GM23338 (cell line): ENCODE measurements at regions not wholly inside any gene's neighbourhood (a gene's known extent, or its start where the extent isn't known, plus 50 kb on each side); places are given as distances from the start of the nearest gene placed in this dataset.

Source experiments
- ATAC-seq: fragments of 200-7000 bp; cut with Tn5 transposase; 3 replicates; pipeline ENCODE4 v1.9.1; 2020
- DNase-seq: peaks from one replicate; pipeline ENCODE4 v3.0.0-alpha.2; 2015; ENCODE audit warnings: low spot score
- H2AFZ ChIP-seq: fragments of 200-600 bp; sonication (generic); 2 replicates; pipeline ENCODE4 v1.8.0; 2016; ENCODE audit warnings: antibody characterized with exemption, mild to moderate bottlenecking, moderate library complexity
- H3F3A ChIP-seq: fragments of 200-600 bp; sonication (generic); replicated peaks from 2 replicates; pipeline ENCODE4 v1.8.0; 2017; ENCODE audit warnings: antibody characterized with exemption, mixed run types, low read depth
- H3K27ac ChIP-seq: fragments of 200-600 bp; sonication (generic); 2 replicates; pipeline ENCODE4 v1.6.1; 2016; ENCODE audit warnings: low read depth
- H3K27me3 ChIP-seq: fragments of 200-600 bp; sonication (generic); 2 replicates; pipeline ENCODE4 v1.8.0; 2016; ENCODE audit warnings: mild to moderate bottlenecking, mixed run types, moderate library complexity; ENCODE audit not compliant: insufficient read depth
- H3K36me3 ChIP-seq: fragments of 200-600 bp; sonication (generic); 2 replicates; pipeline ENCODE4 v1.8.0; 2016; ENCODE audit warnings: mild to moderate bottlenecking; ENCODE audit not compliant: insufficient read depth
- H3K4me1 ChIP-seq: fragments of 200-600 bp; sonication (generic); 2 replicates; pipeline ENCODE4 v1.8.0; 2016; ENCODE audit warnings: mild to moderate bottlenecking, moderate library complexity; ENCODE audit not compliant: insufficient read depth
- H3K4me2 ChIP-seq: fragments of 200-600 bp; sonication (generic); 2 replicates; pipeline ENCODE4 v1.7.1; 2017; ENCODE audit warnings: mixed run types
- H3K4me3 ChIP-seq: fragments of 200-600 bp; sonication (generic); 2 replicates; pipeline ENCODE4 v1.6.1; 2016; ENCODE audit warnings: mixed run types
- H3K79me2 ChIP-seq: fragments of 200-600 bp; sonication (generic); replicated peaks from 2 replicates; pipeline ENCODE4 v1.8.0; 2017; ENCODE audit warnings: mild to moderate bottlenecking; ENCODE audit not compliant: insufficient read depth
- H3K9me2 ChIP-seq: fragments of 200-600 bp; sonication (generic); 2 replicates; pipeline ENCODE4 v1.8.0; 2017; ENCODE audit not compliant: insufficient read depth
- H4K20me1 ChIP-seq: fragments of 200-600 bp; sonication (generic); replicated peaks from 2 replicates; pipeline ENCODE4 v1.8.0; 2017; ENCODE audit warnings: mild to moderate bottlenecking; ENCODE audit not compliant: insufficient read depth
- H3K27ac Mint-ChIP-seq: 2 replicates; pipeline ENCODE4 v1.8.0; 2020; ENCODE audit warnings: inconsistent platforms, mild to moderate bottlenecking, moderate library complexity, mixed read lengths
- H3K27me3 Mint-ChIP-seq: 3 replicates; pipeline ENCODE4 v1.8.0; 2022; ENCODE audit warnings: low read depth, mild to moderate bottlenecking, moderate library complexity, mixed read lengths, inconsistent platforms; ENCODE audit not compliant: insufficient read depth, poor library complexity
- H3K36me3 Mint-ChIP-seq: 3 replicates; pipeline ENCODE4 v1.8.0; 2021; ENCODE audit warnings: low read depth, mild to moderate bottlenecking, inconsistent platforms, moderate library complexity, mixed read lengths
- H3K4me1 Mint-ChIP-seq: 3 replicates; pipeline ENCODE4 v1.8.0; 2020; ENCODE audit warnings: mild to moderate bottlenecking, inconsistent platforms, mixed read lengths
- H3K4me3 Mint-ChIP-seq: 3 replicates; pipeline ENCODE4 v1.8.0; 2021; ENCODE audit warnings: moderate library complexity, mild to moderate bottlenecking, inconsistent platforms, mixed read lengths
- H3K9me3 Mint-ChIP-seq: 3 replicates; pipeline ENCODE4 v1.8.0; 2020; ENCODE audit warnings: moderate library complexity, mild to moderate bottlenecking, inconsistent platforms, mixed read lengths
- CREB1 ChIP-seq: fragments of 250-450 bp; sonication (Bioruptor Pico); IDR thresholded peaks from 2 replicates; pipeline ENCODE4 v1.5.0; 2020; ENCODE audit warnings: low read depth, mild to moderate bottlenecking, moderate library complexity
- EZH2 ChIP-seq: fragments of 200-600 bp; sonication (generic); IDR thresholded peaks from one replicate; pipeline ENCODE4 v1.8.0; 2017; ENCODE audit warnings: antibody characterized with exemption, mild to moderate bottlenecking, low read depth; ENCODE audit not compliant: unreplicated experiment
- EZH2phosphoT487 ChIP-seq: fragments of 200-600 bp; sonication (generic); IDR thresholded peaks from one replicate; pipeline ENCODE4 v1.8.1; 2018; ENCODE audit warnings: antibody characterized with exemption; ENCODE audit not compliant: unreplicated experiment
- JUNB ChIP-seq: IDR thresholded peaks from one replicate; pipeline ENCODE4 v1.6.1; 2016; ENCODE audit warnings: antibody characterized with exemption; ENCODE audit not compliant: unreplicated experiment
- POLR2AphosphoS5 ChIP-seq: IDR thresholded peaks from 2 replicates; pipeline ENCODE4 v1.6.1; 2016; ENCODE audit warnings: antibody characterized with exemption, low read depth
- STAT1 ChIP-seq: IDR thresholded peaks from one replicate; pipeline ENCODE4 v1.6.1; 2016; ENCODE audit warnings: antibody characterized with exemption; ENCODE audit not compliant: unreplicated experiment
- ZNF114 ChIP-seq: fragments of 250-450 bp; sonication (Bioruptor Pico); IDR thresholded peaks from 2 replicates; pipeline ENCODE4 v1.5.0; 2020; ENCODE audit warnings: mild to moderate bottlenecking, moderate library complexity
- ZNF331 ChIP-seq: fragments of 250-450 bp; sonication (Bioruptor Pico); IDR thresholded peaks from 2 replicates; pipeline ENCODE4 v1.5.0; 2020; ENCODE audit warnings: low read depth, mild to moderate bottlenecking, moderate library complexity
- ZNF462 ChIP-seq: fragments of 250-450 bp; sonication (Bioruptor Pico); IDR thresholded peaks from 2 replicates; pipeline ENCODE4 v1.5.0; 2020; ENCODE audit warnings: mild to moderate bottlenecking, moderate library complexity
- TF ChIP-seq, protein P1 (sequence below): IDR thresholded peaks from one replicate; pipeline ENCODE4 v1.6.1; 2018; ENCODE audit warnings: antibody characterized with exemption; ENCODE audit not compliant: unreplicated experiment
- TF ChIP-seq, protein P2 (sequence below): IDR thresholded peaks from 2 replicates; pipeline ENCODE4 v1.6.1; 2016; ENCODE audit warnings: antibody characterized with exemption
- TF ChIP-seq, protein P3 (sequence below), 2 experiments: fragments of 200-600 bp in 1 of 2; sonication (generic) in 1 of 2; conservative IDR thresholded peaks; 2 replicates each; pipeline versions ENCODE4 v1.5.1 to v1.6.1; 2016 to 2017; ENCODE audit warnings: antibody characterized with exemption in 2 of 2, low read depth in 2 of 2, mild to moderate bottlenecking in 2 of 2, moderate library complexity in 1 of 2

- peaks cover 19% of the 10 kb centered on the region for H3K4me1 ChIP-seq
- H3K36me3 ChIP-seq: no peaks in the 10 kb centered on the region
- Mint-ChIP-seq H3K27ac (peak overlapping the region; percentile 9; the same call in 1 of the 2 replicates), H3K36me3 (no peaks in the 10 kb centered on the region), H3K4me1 (peaks cover 24% of the 10 kb centered on the region), H3K4me3 (no peak overlapping the region), H3K9me3 (peaks cover 2% of the 10 kb centered on the region; the same call in 1 of the 3 replicates), H3K27me3 (peaks cover 2% of the 10 kb centered on the region)
- H3K4me3 ChIP-seq: no peak overlapping the region
- H3K27me3 ChIP-seq: no peaks in the 10 kb centered on the region
- H3F3A ChIP-seq: no peaks in the 10 kb centered on the region
- H4K20me1 ChIP-seq: no peaks in the 10 kb centered on the region
- H3K9me2 ChIP-seq: no peaks in the 10 kb centered on the region
- peak overlapping the region; percentile 21; the same call in 1 of the 2 replicates for H2AFZ ChIP-seq
- TF ChIP-seq ZNF114 (CRISPR knock-in tag) (no peak), CREB1 (no peak), POLR2AphosphoS5 (no peak), EZH2 (no peak), ZNF462 (no peak), STAT1 (no peak), JUNB (no peak), ZNF331 (CRISPR knock-in tag) (no peak), EZH2phosphoT487 (no peak)
- TF ChIP-seq, protein P1, sequence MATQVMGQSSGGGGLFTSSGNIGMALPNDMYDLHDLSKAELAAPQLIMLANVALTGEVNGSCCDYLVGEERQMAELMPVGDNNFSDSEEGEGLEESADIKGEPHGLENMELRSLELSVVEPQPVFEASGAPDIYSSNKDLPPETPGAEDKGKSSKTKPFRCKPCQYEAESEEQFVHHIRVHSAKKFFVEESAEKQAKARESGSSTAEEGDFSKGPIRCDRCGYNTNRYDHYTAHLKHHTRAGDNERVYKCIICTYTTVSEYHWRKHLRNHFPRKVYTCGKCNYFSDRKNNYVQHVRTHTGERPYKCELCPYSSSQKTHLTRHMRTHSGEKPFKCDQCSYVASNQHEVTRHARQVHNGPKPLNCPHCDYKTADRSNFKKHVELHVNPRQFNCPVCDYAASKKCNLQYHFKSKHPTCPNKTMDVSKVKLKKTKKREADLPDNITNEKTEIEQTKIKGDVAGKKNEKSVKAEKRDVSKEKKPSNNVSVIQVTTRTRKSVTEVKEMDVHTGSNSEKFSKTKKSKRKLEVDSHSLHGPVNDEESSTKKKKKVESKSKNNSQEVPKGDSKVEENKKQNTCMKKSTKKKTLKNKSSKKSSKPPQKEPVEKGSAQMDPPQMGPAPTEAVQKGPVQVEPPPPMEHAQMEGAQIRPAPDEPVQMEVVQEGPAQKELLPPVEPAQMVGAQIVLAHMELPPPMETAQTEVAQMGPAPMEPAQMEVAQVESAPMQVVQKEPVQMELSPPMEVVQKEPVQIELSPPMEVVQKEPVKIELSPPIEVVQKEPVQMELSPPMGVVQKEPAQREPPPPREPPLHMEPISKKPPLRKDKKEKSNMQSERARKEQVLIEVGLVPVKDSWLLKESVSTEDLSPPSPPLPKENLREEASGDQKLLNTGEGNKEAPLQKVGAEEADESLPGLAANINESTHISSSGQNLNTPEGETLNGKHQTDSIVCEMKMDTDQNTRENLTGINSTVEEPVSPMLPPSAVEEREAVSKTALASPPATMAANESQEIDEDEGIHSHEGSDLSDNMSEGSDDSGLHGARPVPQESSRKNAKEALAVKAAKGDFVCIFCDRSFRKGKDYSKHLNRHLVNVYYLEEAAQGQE: no peak
- TF ChIP-seq, protein P2, sequence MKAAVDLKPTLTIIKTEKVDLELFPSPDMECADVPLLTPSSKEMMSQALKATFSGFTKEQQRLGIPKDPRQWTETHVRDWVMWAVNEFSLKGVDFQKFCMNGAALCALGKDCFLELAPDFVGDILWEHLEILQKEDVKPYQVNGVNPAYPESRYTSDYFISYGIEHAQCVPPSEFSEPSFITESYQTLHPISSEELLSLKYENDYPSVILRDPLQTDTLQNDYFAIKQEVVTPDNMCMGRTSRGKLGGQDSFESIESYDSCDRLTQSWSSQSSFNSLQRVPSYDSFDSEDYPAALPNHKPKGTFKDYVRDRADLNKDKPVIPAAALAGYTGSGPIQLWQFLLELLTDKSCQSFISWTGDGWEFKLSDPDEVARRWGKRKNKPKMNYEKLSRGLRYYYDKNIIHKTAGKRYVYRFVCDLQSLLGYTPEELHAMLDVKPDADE: no peak
- TF ChIP-seq, protein P3, sequence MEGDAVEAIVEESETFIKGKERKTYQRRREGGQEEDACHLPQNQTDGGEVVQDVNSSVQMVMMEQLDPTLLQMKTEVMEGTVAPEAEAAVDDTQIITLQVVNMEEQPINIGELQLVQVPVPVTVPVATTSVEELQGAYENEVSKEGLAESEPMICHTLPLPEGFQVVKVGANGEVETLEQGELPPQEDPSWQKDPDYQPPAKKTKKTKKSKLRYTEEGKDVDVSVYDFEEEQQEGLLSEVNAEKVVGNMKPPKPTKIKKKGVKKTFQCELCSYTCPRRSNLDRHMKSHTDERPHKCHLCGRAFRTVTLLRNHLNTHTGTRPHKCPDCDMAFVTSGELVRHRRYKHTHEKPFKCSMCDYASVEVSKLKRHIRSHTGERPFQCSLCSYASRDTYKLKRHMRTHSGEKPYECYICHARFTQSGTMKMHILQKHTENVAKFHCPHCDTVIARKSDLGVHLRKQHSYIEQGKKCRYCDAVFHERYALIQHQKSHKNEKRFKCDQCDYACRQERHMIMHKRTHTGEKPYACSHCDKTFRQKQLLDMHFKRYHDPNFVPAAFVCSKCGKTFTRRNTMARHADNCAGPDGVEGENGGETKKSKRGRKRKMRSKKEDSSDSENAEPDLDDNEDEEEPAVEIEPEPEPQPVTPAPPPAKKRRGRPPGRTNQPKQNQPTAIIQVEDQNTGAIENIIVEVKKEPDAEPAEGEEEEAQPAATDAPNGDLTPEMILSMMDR (conservative IDR thresholded peaks at IDR 0.05; ENCODE audit: low read depth in 2 of 2): no peak
- H3K4me2 ChIP-seq: no peak overlapping the region
- H3K79me2 ChIP-seq: no peaks in the 10 kb centered on the region
- DNase-seq (peak; percentile 52), ATAC-seq (peak; percentile 56)
- H3K27ac ChIP-seq: no peak overlapping the region
Observed at GRCh38 chr1:185666582-185666981, 67.6 kb upstream of the HMCN1 start.
